ENCODE measurements at regions not wholly inside any gene's neighbourhood (a gene's known extent, or its start where the extent isn't known, plus 50 kb on each side); places are given as distances from the start of the nearest gene placed in this dataset.

DNA sequence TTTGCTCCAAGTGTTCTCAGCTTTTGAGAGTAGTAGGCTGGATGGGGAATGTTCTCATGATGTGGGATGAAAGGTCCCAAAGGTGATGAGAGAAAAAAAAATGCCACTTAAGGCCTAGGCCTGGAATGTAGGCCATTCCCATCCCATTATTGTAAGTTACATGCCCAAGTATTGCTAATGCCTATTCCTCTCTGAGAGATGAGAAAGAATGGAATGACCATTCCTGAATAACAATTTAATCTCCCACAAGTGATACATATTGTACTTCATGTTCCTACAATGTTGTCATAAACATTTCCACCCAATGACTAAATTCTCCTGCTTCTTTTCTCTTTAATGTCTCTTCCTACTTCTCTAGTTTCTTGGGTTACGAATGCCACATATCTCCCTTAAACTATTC lies 102.8 kb upstream of the KCNJ16 start:
- Histone ChIP-seq H3K9me3 (ENCODE audit: control insufficient read depth, insufficient read depth, low read depth, low read length) (peaks cover 13% of the 10 kb centered on the region), H3K27ac (ENCODE audit: low read depth, low read length) (no peak overlapping the region), H3K27me3 (ENCODE audit: control insufficient read depth, insufficient read depth, low read length) (no peaks in the 10 kb centered on the region), H3K9ac (ENCODE audit: low read length) (no peak overlapping the region), H3K36me3 (ENCODE audit: control insufficient read depth, insufficient read depth, low read length) (no peaks in the 10 kb centered on the region), H3K4me3 (ENCODE audit: low read depth, low read length) (no peak overlapping the region), H3K4me1 (ENCODE audit: control insufficient read depth, insufficient read depth, low read length) (no peaks in the 10 kb centered on the region)

- H3K36me3 ChIP-seq (ENCODE audit: control insufficient read depth, insufficient read depth, low read length) = no peaks in the 10 kb centered on the region
- H3K4me3 ChIP-seq (ENCODE audit: low read depth, low read length) = no peak overlapping the region
- peaks cover 13% of the 10 kb centered on the region for H3K9me3 ChIP-seq (ENCODE audit: control insufficient read depth, insufficient read depth, low read depth, low read length)
- H3K27ac ChIP-seq (ENCODE audit: low read depth, low read length) = no peak overlapping the region
- no peak overlapping the region for H3K9ac ChIP-seq (ENCODE audit: low read length)
- no peaks in the 10 kb centered on the region for H3K4me1 ChIP-seq (ENCODE audit: control insufficient read depth, insufficient read depth, low read length)
- no peaks in the 10 kb centered on the region for H3K27me3 ChIP-seq (ENCODE audit: control insufficient read depth, insufficient read depth, low read length)
These were observed 99.2 kb upstream of the KCNJ16 start for GRCh38 chr17:69975808-69976207.

DNA sequence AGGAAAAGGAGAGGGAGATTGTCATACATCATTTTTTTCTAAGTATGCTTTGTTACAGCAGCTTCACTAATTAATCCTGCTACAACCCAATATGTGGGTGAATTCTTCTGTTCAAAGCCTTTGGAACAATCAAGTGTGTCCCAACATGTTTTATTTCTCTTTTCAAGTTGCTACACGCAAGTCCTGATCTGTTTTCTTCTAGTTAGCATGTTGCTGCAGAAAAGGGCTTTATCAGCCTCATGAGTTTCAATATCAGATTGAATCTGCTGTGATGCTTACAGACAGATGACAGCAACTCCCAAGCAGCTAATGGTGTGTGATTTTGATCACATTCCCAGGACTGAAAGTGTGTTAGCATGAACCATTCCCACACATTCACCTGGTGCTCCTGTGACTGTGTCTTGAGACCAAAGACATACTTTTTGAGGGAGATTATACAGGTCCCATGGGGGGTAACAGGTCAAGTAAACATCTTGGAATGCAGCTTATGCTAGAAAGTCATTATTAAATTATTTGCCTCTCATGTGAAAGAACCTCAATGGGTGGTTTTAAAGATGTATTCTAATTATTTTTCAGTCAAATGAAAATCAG lies 96.9 kb upstream of the KCNJ16 start:
- Histone ChIP-seq H3K36me3 (ENCODE audit: control insufficient read depth, insufficient read depth, low read length) (no peaks in the 10 kb centered on the region), H3K4me1 (ENCODE audit: control insufficient read depth, insufficient read depth, low read length) (no peaks in the 10 kb centered on the region), H3K9me3 (ENCODE audit: control insufficient read depth, insufficient read depth, low read depth, low read length) (peaks cover 13% of the 10 kb centered on the region), H3K27ac (ENCODE audit: low read depth, low read length) (no peak overlapping the region), H3K27me3 (ENCODE audit: control insufficient read depth, insufficient read depth, low read length) (no peaks in the 10 kb centered on the region), H3K9ac (ENCODE audit: low read length) (no peak overlapping the region), H3K4me3 (ENCODE audit: low read depth, low read length) (no peak overlapping the region)

DNA sequence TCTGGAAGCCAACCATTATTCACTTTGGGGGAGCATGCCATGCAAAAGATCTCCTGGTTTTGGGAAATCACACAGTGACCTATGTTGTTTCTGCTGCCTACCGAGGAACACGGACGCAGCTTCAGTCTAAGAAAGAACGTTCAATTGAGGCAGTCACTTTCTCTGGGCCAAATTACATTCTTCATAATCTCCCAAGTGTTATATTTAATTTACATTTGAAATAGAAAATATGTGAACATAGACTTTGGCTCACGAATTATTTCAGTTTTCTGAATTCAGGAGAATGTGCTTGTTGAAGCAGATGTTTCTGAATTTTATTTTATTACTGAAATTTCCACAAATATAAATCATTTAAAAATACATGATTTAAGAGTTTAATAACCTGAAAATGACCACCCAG lies 93.6 kb upstream of the KCNJ16 start:
- H3K9ac ChIP-seq (ENCODE audit: low read length) = no peak overlapping the region
- no peaks in the 10 kb centered on the region for H3K4me1 ChIP-seq (ENCODE audit: control insufficient read depth, insufficient read depth, low read length)
- 0 out of 2 replicates have a peak, but pooled peaks cover 2% of the 10 kb centered on the region for H3K9me3 ChIP-seq (ENCODE audit: control insufficient read depth, insufficient read depth, low read depth, low read length)
- no peaks in the 10 kb centered on the region for H3K36me3 ChIP-seq (ENCODE audit: control insufficient read depth, insufficient read depth, low read length)
- H3K27ac ChIP-seq (ENCODE audit: low read depth, low read length) = no peak overlapping the region
- H3K27me3 ChIP-seq (ENCODE audit: control insufficient read depth, insufficient read depth, low read length) = no peaks in the 10 kb centered on the region
- H3K4me3 ChIP-seq (ENCODE audit: low read depth, low read length) = no peak overlapping the region

DNA sequence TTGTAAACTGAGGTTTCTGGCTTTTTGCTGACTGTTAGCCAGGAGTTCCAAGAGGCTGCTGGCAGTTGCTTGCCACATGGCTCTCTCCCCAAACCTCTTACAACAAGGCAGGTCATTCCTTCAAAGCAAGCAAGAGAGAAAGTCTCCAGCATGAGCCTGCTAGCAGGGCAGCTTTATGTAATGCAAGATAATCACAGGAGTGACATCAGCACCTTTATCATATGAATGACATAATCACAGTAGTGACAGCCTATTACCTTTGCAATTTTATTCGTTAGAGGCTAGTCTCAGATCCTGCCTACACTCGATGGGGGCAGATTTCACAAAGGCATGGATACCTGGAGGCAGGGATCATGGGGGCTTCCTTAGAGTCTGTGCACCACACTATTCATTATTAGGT lies 79.5 kb upstream of the KCNJ16 start:
- no peaks in the 10 kb centered on the region for H3K36me3 ChIP-seq (ENCODE audit: control insufficient read depth, insufficient read depth, low read length)
- peaks cover 8% of the 10 kb centered on the region for H3K9me3 ChIP-seq (ENCODE audit: control insufficient read depth, insufficient read depth, low read depth, low read length)
- H3K27ac ChIP-seq (ENCODE audit: low read depth, low read length) = no peak overlapping the region
- H3K9ac ChIP-seq (ENCODE audit: low read length) = no peak overlapping the region
- H3K4me1 ChIP-seq (ENCODE audit: control insufficient read depth, insufficient read depth, low read length) = no peaks in the 10 kb centered on the region
- no peaks in the 10 kb centered on the region for H3K27me3 ChIP-seq (ENCODE audit: control insufficient read depth, insufficient read depth, low read length)
- H3K4me3 ChIP-seq (ENCODE audit: low read depth, low read length) = no peak overlapping the region

- Histone ChIP-seq H3K4me3 (ENCODE audit: low read depth, low read length) (no peak overlapping the region), H3K4me1 (ENCODE audit: control insufficient read depth, insufficient read depth, low read length) (no peaks in the 10 kb centered on the region), H3K27me3 (ENCODE audit: control insufficient read depth, insufficient read depth, low read length) (no peaks in the 10 kb centered on the region), H3K36me3 (ENCODE audit: control insufficient read depth, insufficient read depth, low read length) (no peaks in the 10 kb centered on the region), H3K27ac (ENCODE audit: low read depth, low read length) (no peak overlapping the region), H3K9me3 (ENCODE audit: control insufficient read depth, insufficient read depth, low read depth, low read length) (peaks cover 8% of the 10 kb centered on the region), H3K9ac (ENCODE audit: low read length) (no peak overlapping the region)
These were observed 77.7 kb upstream of the KCNJ16 start for GRCh38 chr17:69997332-69997731.

DNA sequence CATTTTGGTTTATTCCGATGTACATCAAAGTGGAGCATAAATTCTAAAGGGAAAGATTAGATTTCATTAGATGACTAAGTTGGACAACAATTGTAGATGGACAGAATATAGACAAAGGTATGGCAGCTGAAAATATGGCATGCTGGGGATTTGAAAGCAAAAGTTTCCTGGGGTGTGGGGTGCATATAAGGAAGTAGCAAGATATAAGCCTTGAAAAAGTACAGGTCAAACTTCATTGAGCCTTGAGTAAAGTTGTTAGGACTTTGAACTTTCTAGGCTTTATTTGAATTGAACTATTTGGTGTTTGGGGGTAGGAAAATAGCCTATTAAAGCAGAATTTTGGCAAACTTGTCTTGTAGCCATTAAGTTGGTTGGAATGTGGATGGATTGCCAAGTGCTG lies 75.8 kb upstream of the KCNJ16 start:
- Histone ChIP-seq H3K4me3 (ENCODE audit: low read depth, low read length) (no peak overlapping the region), H3K27ac (ENCODE audit: low read depth, low read length) (no peak overlapping the region), H3K9me3 (ENCODE audit: control insufficient read depth, insufficient read depth, low read depth, low read length) (peaks cover 8% of the 10 kb centered on the region), H3K9ac (ENCODE audit: low read length) (no peak overlapping the region), H3K4me1 (ENCODE audit: control insufficient read depth, insufficient read depth, low read length) (no peaks in the 10 kb centered on the region), H3K27me3 (ENCODE audit: control insufficient read depth, insufficient read depth, low read length) (no peaks in the 10 kb centered on the region), H3K36me3 (ENCODE audit: control insufficient read depth, insufficient read depth, low read length) (no peaks in the 10 kb centered on the region)

DNA sequence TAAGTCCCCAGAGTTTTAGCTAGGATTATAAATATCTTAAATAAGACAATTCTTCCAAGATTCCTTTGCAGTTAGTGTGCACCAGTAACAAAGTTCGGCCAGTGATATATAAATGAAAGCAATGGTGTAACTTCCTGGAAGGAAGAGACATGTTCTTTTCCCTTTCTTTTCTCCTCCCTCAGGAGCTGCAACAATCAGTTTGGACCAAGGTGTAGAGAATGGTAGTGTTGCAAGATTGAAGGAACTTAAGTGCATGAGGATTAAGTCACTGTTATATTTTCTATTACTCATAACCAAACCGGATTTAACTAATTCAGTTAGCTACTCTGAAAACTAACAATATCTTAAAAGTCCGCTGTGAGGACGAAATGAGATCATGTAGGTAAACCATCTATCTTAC lies 68.9 kb upstream of the KCNJ16 start:
- no peaks in the 10 kb centered on the region for H3K9me3 ChIP-seq (ENCODE audit: control insufficient read depth, insufficient read depth, low read depth, low read length)
- H3K27ac ChIP-seq (ENCODE audit: low read depth, low read length) = no peak overlapping the region
- H3K36me3 ChIP-seq (ENCODE audit: control insufficient read depth, insufficient read depth, low read length) = no peaks in the 10 kb centered on the region
- H3K27me3 ChIP-seq (ENCODE audit: control insufficient read depth, insufficient read depth, low read length) = no peaks in the 10 kb centered on the region
- no peaks in the 10 kb centered on the region for H3K4me1 ChIP-seq (ENCODE audit: control insufficient read depth, insufficient read depth, low read length)
- no peak overlapping the region for H3K9ac ChIP-seq (ENCODE audit: low read length)
- no peak overlapping the region for H3K4me3 ChIP-seq (ENCODE audit: low read depth, low read length)

- Histone ChIP-seq H3K4me1 (ENCODE audit: control insufficient read depth, insufficient read depth, low read length) (no peaks in the 10 kb centered on the region), H3K27me3 (ENCODE audit: control insufficient read depth, insufficient read depth, low read length) (no peaks in the 10 kb centered on the region), H3K4me3 (ENCODE audit: low read depth, low read length) (no peak overlapping the region), H3K36me3 (ENCODE audit: control insufficient read depth, insufficient read depth, low read length) (no peaks in the 10 kb centered on the region), H3K9me3 (ENCODE audit: control insufficient read depth, insufficient read depth, low read depth, low read length) (no peaks in the 10 kb centered on the region), H3K27ac (ENCODE audit: low read depth, low read length) (no peak overlapping the region), H3K9ac (ENCODE audit: low read length) (no peak overlapping the region)
These were observed 63.3 kb upstream of the KCNJ16 start for GRCh38 chr17:70011750-70012149.

GRCh38 chr17:70013911-70014310 lies 61.1 kb upstream of the KCNJ16 start:
- Histone ChIP-seq H3K4me1 (ENCODE audit: control insufficient read depth, insufficient read depth, low read length) (no peaks in the 10 kb centered on the region), H3K27me3 (ENCODE audit: control insufficient read depth, insufficient read depth, low read length) (no peaks in the 10 kb centered on the region), H3K9me3 (ENCODE audit: control insufficient read depth, insufficient read depth, low read depth, low read length) (no peaks in the 10 kb centered on the region), H3K4me3 (ENCODE audit: low read depth, low read length) (no peak overlapping the region), H3K36me3 (ENCODE audit: control insufficient read depth, insufficient read depth, low read length) (no peaks in the 10 kb centered on the region), H3K27ac (ENCODE audit: low read depth, low read length) (no peak overlapping the region), H3K9ac (ENCODE audit: low read length) (no peak overlapping the region)

- Histone ChIP-seq H3K9me3 (ENCODE audit: control insufficient read depth, insufficient read depth, low read depth, low read length) (no peaks in the 10 kb centered on the region), H3K36me3 (ENCODE audit: control insufficient read depth, insufficient read depth, low read length) (no peaks in the 10 kb centered on the region), H3K4me1 (ENCODE audit: control insufficient read depth, insufficient read depth, low read length) (no peaks in the 10 kb centered on the region), H3K27ac (ENCODE audit: low read depth, low read length) (no peak overlapping the region), H3K4me3 (ENCODE audit: low read depth, low read length) (no peak overlapping the region), H3K9ac (ENCODE audit: low read length) (no peak overlapping the region), H3K27me3 (ENCODE audit: control insufficient read depth, insufficient read depth, low read length) (no peaks in the 10 kb centered on the region)
These were observed 57.9 kb upstream of the KCNJ16 start for GRCh38 chr17:70017112-70017511.

DNA sequence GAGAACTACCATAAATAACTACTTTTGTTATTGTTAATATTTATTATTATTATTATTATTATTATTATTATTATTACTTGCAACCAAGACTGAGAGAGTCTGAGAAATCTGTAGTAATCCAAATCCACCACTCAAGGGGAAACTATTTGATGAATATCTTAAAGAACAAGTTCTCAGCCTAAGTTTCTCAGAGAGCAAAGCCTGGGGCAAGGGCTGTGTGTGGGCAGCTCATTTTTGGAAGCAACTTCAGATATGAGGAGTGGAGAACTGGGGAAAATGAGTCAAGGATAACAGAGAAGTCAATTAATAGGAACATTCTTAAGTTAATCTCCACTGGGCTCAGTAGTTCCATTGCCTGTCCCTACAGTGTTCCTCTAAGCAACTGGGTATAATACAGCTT lies 57.1 kb upstream of the KCNJ16 start:
- Histone ChIP-seq H3K4me1 (ENCODE audit: control insufficient read depth, insufficient read depth, low read length) (no peaks in the 10 kb centered on the region), H3K9me3 (ENCODE audit: control insufficient read depth, insufficient read depth, low read depth, low read length) (no peaks in the 10 kb centered on the region), H3K27ac (ENCODE audit: low read depth, low read length) (no peak overlapping the region)

More for the DNA sequence above, 57.1 kb upstream of the KCNJ16 start:
- H3K4me3 ChIP-seq (ENCODE audit: low read depth, low read length) = no peak overlapping the region
- H3K36me3 ChIP-seq (ENCODE audit: control insufficient read depth, insufficient read depth, low read length) = no peaks in the 10 kb centered on the region
- H3K27me3 ChIP-seq (ENCODE audit: control insufficient read depth, insufficient read depth, low read length) = no peaks in the 10 kb centered on the region
- no peak overlapping the region for H3K9ac ChIP-seq (ENCODE audit: low read length)
